Endodermal cell (in vitro differentiated cells): ENCODE measurements at regions not wholly inside any gene's neighbourhood (a gene's known extent, or its start where the extent isn't known, plus 50 kb on each side); places are given as distances from the start of the nearest gene placed in this dataset.

Experiments used
- DNase-seq: peaks from one replicate; pipeline ENCODE4 v3.0.0-alpha.2; 2017
- H3K27ac ChIP-seq: 2 replicates; pipeline ENCODE4 v1.5.1; 2013; ENCODE audit warnings: mild to moderate bottlenecking, low read depth, low read length, moderate library complexity
- H3K27me3 ChIP-seq: 2 replicates; pipeline ENCODE4 v1.6.1; 2013; ENCODE audit warnings: mild to moderate bottlenecking, low read length, moderate library complexity; ENCODE audit not compliant: insufficient read depth, control insufficient read depth, poor library complexity, severe bottlenecking
- H3K36me3 ChIP-seq: 2 replicates; pipeline ENCODE4 v1.7.0; 2013; ENCODE audit warnings: mild to moderate bottlenecking, low read length, moderate library complexity; ENCODE audit not compliant: control insufficient read depth, insufficient read depth
- H3K4me1 ChIP-seq: one replicate; pipeline ENCODE4 v1.7.0; 2013; ENCODE audit warnings: low read length; ENCODE audit not compliant: control insufficient read depth, insufficient read depth
- H3K4me3 ChIP-seq: 2 replicates; pipeline ENCODE4 v1.5.1; 2013; ENCODE audit warnings: mild to moderate bottlenecking, low read length, moderate library complexity
- H3K9ac ChIP-seq: 2 replicates; pipeline ENCODE4 v1.6.1; 2013; ENCODE audit warnings: mild to moderate bottlenecking, low read length, moderate library complexity; ENCODE audit not compliant: poor library complexity, severe bottlenecking; ENCODE audit errors: extremely low read depth
- H3K9me3 ChIP-seq: 2 replicates; pipeline ENCODE4 v1.6.1; 2013; ENCODE audit warnings: mild to moderate bottlenecking, low read length, moderate library complexity; ENCODE audit not compliant: control insufficient read depth
- H3K27ac Mint-ChIP-seq: 2 replicates; pipeline ENCODE4 v1.8.0; 2020; ENCODE audit warnings: mixed read lengths
- H3K27me3 Mint-ChIP-seq: 2 replicates; pipeline ENCODE4 v1.8.0; 2021; ENCODE audit warnings: mild to moderate bottlenecking, mixed read lengths; ENCODE audit not compliant: insufficient read depth
- H3K36me3 Mint-ChIP-seq: 2 replicates; pipeline ENCODE4 v1.8.0; 2020; ENCODE audit warnings: low read depth, mixed read lengths
- H3K4me1 Mint-ChIP-seq: 2 replicates; pipeline ENCODE4 v1.8.0; 2020; ENCODE audit warnings: mixed read lengths
- H3K4me3 Mint-ChIP-seq: 2 replicates; pipeline ENCODE4 v1.8.0; 2020; ENCODE audit warnings: mild to moderate bottlenecking, moderate library complexity, mixed read lengths
- H3K9me3 Mint-ChIP-seq: 2 replicates; pipeline ENCODE4 v1.8.0; 2020; ENCODE audit warnings: mild to moderate bottlenecking, mixed read lengths
- WGBS, 2 experiments: methylation state at CpG; one replicate each; pipeline versions ENCODE4 v1.1.5 to v1.1.7; 2013; ENCODE audit warnings: missing lambda C conversion rate in 2 of 2, mixed read lengths in 1 of 2; ENCODE audit not compliant: insufficient coverage in 1 of 2, insufficient read length in 1 of 2; 5-methylcytosine and 5-hydroxymethylcytosine counted together
- TF ChIP-seq, protein P1 (sequence below): fragments of 200-600 bp; sonication (generic); conservative IDR thresholded peaks from 2 replicates; pipeline ENCODE4 v1.5.0; 2021; ENCODE audit warnings: antibody characterized with exemption, mild to moderate bottlenecking

DNA sequence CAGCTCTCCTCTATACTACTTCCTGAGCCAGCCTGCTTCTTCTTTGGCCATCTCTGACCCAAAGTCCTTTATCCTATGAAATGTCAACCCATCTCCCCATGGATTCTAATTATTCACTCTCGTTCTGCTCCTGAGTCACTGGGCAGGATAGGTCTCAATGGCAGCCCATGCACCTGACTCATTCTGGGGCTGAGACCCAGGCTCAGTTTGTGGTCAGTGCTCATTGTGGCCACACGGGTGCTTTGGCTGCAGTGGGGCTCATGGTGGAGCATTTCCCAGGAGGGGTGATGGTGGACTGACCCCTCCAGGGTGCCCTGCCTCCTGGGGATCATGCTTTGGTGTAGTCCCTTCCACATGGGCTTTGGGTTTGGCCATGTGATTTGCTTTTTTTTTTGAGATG is 154.8 kb upstream of the WSCD1 start:
- peaks cover 2% of the 10 kb centered on the region for H3K4me1 Mint-ChIP-seq
- DNase-seq, result peak; percentile 20
- H3K9me3 Mint-ChIP-seq, result no peaks in the 10 kb centered on the region
- Histone ChIP-seq H3K27me3 (no peaks in the 10 kb centered on the region), H3K27ac (no peak overlapping the region), H3K4me1 (no peaks in the 10 kb centered on the region), H3K9me3 (no peaks in the 10 kb centered on the region), H3K36me3 (no peaks in the 10 kb centered on the region), H3K9ac (no peak overlapping the region), H3K4me3 (no peak overlapping the region)
- peaks cover 6% of the 10 kb centered on the region for H3K27me3 Mint-ChIP-seq
- TF ChIP-seq, protein P1, sequence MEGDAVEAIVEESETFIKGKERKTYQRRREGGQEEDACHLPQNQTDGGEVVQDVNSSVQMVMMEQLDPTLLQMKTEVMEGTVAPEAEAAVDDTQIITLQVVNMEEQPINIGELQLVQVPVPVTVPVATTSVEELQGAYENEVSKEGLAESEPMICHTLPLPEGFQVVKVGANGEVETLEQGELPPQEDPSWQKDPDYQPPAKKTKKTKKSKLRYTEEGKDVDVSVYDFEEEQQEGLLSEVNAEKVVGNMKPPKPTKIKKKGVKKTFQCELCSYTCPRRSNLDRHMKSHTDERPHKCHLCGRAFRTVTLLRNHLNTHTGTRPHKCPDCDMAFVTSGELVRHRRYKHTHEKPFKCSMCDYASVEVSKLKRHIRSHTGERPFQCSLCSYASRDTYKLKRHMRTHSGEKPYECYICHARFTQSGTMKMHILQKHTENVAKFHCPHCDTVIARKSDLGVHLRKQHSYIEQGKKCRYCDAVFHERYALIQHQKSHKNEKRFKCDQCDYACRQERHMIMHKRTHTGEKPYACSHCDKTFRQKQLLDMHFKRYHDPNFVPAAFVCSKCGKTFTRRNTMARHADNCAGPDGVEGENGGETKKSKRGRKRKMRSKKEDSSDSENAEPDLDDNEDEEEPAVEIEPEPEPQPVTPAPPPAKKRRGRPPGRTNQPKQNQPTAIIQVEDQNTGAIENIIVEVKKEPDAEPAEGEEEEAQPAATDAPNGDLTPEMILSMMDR, result no peak
- no peak overlapping the region for H3K27ac Mint-ChIP-seq
- 77 to 81% methylated on average over 2 of the region's 2 CpGs for WGBS, 2 experiments
- H3K36me3 Mint-ChIP-seq, result no peaks in the 10 kb centered on the region
- H3K4me3 Mint-ChIP-seq, result no peak overlapping the region

DNA sequence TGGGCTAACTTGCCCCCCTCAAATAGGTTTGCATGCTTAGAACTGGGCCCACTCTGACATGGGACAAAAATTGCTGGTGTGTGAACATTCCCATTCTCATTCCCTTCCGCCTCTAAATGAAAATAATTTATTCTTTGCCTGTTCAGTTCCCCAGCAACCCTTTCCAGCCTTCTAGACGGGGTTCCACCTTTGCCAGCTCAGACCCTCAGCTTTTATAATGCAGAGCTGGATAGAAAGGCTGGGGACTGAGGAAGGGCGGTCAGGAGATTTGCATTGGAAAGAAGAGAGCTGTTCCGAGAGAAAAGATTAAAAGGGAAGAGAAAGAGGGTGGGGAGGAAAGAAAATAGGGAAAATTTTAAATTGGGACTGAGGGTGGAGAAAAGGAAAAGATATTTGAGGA is 151.1 kb upstream of the WSCD1 start:
- Mint-ChIP-seq H3K27ac (no peak overlapping the region), H3K4me3 (no peak overlapping the region), H3K27me3 (peaks cover 8% of the 10 kb centered on the region), H3K9me3 (no peaks in the 10 kb centered on the region), H3K36me3 (no peaks in the 10 kb centered on the region), H3K4me1 (peaks cover 2% of the 10 kb centered on the region)
- H3K36me3 ChIP-seq, result no peaks in the 10 kb centered on the region
- H3K9me3 ChIP-seq, result no peaks in the 10 kb centered on the region
- no peak overlapping the region for H3K9ac ChIP-seq
- no peaks in the 10 kb centered on the region for H3K27me3 ChIP-seq
- 60 to 62% methylated on average over 3 to 4 of the region's 4 CpGs for WGBS, 2 experiments
- no peak overlapping the region for H3K4me3 ChIP-seq
- no peak for DNase-seq
- H3K4me1 ChIP-seq, result no peaks in the 10 kb centered on the region
- peak overlapping the region; percentile 2 for H3K27ac ChIP-seq
- TF ChIP-seq, protein P1, result no peak

DNA sequence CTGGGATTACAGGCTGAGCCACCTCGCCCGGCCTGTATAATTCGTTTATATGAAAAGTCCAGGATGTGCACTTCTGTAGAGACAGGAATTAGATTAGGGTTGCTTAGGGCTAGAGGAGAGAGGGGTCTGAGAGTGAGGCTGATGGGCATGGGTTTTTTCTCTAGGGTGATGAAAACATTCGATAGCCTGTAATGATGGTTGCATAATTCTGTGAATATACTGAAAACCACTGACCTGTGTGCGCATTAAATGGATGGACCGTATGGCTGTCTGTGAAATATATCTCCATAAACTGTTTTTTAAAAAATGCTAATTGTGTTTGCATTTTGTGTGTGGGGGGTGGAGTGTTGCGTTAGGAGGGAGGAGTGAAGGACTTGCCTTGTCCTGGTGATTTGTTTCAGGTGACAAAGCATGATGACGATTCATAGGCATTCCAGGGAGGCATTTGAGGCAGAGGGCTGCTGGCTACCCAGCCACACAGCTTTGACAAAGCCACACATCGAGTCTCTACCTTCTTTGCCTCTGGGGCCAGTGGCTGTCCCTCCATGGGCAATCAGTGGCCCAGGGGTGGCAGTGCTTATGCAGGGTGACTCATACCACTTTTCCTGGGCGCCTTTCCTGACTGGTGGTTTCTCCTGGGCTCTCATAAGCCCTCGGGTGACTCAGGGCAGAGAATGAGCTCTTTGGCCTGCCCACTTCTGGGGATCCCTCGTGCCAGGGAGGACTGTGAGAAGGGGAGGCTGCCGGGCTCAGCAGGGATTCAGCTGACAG is 148.5 kb upstream of the WSCD1 start:
- H3K36me3 ChIP-seq, result no peaks in the 10 kb centered on the region
- H3K4me3 ChIP-seq, result no peak overlapping the region
- H3K27ac ChIP-seq, result no peak overlapping the region
- Mint-ChIP-seq H3K27me3 (peaks cover 3% of the 10 kb centered on the region), H3K9me3 (no peaks in the 10 kb centered on the region), H3K4me1 (peaks cover 2% of the 10 kb centered on the region), H3K36me3 (no peaks in the 10 kb centered on the region), H3K27ac (no peak overlapping the region), H3K4me3 (no peak overlapping the region)
- no peak overlapping the region for H3K9ac ChIP-seq
- DNase-seq, result peak; percentile 59
- WGBS, 2 experiments, result 76 to 80% methylated on average over 7 to 13 of the region's 13 CpGs
- no peaks in the 10 kb centered on the region for H3K27me3 ChIP-seq
- TF ChIP-seq, protein P1, result no peak
- H3K4me1 ChIP-seq, result no peaks in the 10 kb centered on the region
- H3K9me3 ChIP-seq, result no peaks in the 10 kb centered on the region
